ENCODE measurements at regions not wholly inside any gene's neighbourhood (a gene's known extent, or its start where the extent isn't known, plus 50 kb on each side); places are given as distances from the start of the nearest gene placed in this dataset.

DNA sequence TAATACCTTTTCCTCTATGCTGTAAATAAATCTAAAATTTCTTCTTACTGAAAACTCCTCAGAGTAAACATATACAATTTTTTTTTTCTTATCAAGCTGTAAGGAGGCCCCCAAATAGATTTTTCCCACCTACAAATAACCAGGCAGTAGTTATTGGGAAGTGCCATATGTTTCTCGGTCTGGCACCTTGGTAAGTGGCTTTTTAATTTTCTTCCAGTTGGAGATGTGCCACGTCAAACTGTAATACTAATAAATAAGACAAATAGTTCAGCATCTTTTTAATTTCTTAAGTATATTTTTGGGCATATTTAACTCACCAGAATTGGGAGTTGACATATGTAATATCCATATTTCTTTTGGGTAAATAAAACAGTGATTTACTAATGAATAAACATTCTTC lies 346.3 kb downstream of the DIPK2A start:
- Histone ChIP-seq H3K36me3 (replicated peaks in 1 of 2; ENCODE audit: control insufficient read depth in 1 of 2, insufficient read depth in 2 of 2, low read length in 2 of 2) (no peaks in the 10 kb centered on the region), H3K9ac (ENCODE audit: insufficient read depth, low read length, poor library complexity, severe bottlenecking) (no peak overlapping the region), H3K4me2 (replicated peaks; ENCODE audit: extremely low read depth, low read length, poor library complexity, severe bottlenecking) (no peak overlapping the region), H3K27ac (ENCODE audit: low read depth in 1 of 2, low read length in 2 of 2) (no peak overlapping the region), H4K20me1 (ENCODE audit: insufficient read depth, low read length) (no peaks in the 10 kb centered on the region), H3K27me3 (ENCODE audit: control insufficient read depth in 2 of 2, insufficient read depth in 2 of 2, low read length in 2 of 2) (no peaks in the 10 kb centered on the region), H3K79me2 (ENCODE audit: insufficient read depth, low read length) (no peaks in the 10 kb centered on the region), H3K4me3 (replicated peaks in 1 of 3; ENCODE audit: low read depth in 2 of 3, low read length in 3 of 3) (no peak overlapping the region), H3K4me1 (ENCODE audit: control insufficient read depth in 1 of 2, insufficient read depth in 2 of 2, low read length in 2 of 2) (no peaks in the 10 kb centered on the region), H2AFZ (ENCODE audit: insufficient read depth, low read depth, low read length, poor library complexity, severe bottlenecking) (no peak overlapping the region), H3K9me3 (replicated peaks in 1 of 2; ENCODE audit: control insufficient read depth in 1 of 2, insufficient read depth in 1 of 2, low read length in 2 of 2) (peaks cover 0 to 5% of the 10 kb centered on the region in 2 donors)
- TF ChIP-seq, protein P1, sequence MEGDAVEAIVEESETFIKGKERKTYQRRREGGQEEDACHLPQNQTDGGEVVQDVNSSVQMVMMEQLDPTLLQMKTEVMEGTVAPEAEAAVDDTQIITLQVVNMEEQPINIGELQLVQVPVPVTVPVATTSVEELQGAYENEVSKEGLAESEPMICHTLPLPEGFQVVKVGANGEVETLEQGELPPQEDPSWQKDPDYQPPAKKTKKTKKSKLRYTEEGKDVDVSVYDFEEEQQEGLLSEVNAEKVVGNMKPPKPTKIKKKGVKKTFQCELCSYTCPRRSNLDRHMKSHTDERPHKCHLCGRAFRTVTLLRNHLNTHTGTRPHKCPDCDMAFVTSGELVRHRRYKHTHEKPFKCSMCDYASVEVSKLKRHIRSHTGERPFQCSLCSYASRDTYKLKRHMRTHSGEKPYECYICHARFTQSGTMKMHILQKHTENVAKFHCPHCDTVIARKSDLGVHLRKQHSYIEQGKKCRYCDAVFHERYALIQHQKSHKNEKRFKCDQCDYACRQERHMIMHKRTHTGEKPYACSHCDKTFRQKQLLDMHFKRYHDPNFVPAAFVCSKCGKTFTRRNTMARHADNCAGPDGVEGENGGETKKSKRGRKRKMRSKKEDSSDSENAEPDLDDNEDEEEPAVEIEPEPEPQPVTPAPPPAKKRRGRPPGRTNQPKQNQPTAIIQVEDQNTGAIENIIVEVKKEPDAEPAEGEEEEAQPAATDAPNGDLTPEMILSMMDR (IDR thresholded peaks at IDR 0.05): no peak
- H3K27ac Mint-ChIP-seq: no peak overlapping the region
- H3K27me3 Mint-ChIP-seq (ENCODE audit: low read depth in 3 of 3): peaks cover 0 to 2% (median 0%) of the 10 kb centered on the region in 3 donors
- H3K4me3 Mint-ChIP-seq: no peak overlapping the region
- no peak for DNase-seq
- H3K36me3 Mint-ChIP-seq: no peaks in the 10 kb centered on the region
- H3K4me1 Mint-ChIP-seq: no peaks in the 10 kb centered on the region
- no CpG with 5 or more reads among the region's 2 CpGs for WGBS (ENCODE audit: insufficient coverage)
- intact Hi-C loops (cut with micrococcal nuclease): no loop called here
- peaks cover 1 to 12% (median 5%) of the 10 kb centered on the region in 7 donors for H3K9me3 Mint-ChIP-seq

DNA sequence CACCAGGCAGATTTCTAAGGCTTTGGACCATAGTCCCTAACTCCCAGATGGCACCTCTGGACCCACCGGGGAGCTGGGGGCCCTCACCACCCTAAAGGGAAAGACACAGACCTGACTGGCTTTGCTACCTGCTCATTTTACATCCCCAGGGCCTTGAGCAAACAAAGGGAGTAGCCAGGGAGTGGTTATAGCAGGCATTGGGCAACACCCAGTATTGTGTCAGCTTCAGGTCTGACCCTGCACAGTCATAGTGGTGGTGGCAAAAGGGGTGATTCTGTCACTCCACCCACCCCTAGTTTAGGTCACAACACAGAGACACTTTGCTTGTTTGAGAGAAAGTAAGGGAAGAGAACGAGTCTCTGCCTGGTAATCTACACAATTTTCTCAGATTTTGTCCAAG lies 352.5 kb downstream of the DIPK2A start:
- H3K4me1 ChIP-seq (ENCODE audit: control insufficient read depth in 1 of 2, insufficient read depth in 2 of 2, low read length in 2 of 2): peaks cover 12 to 14% of the 10 kb centered on the region in 2 donors
- no peaks in the 10 kb centered on the region for H3K36me3 ChIP-seq (replicated peaks in 1 of 2; ENCODE audit: control insufficient read depth in 1 of 2, insufficient read depth in 2 of 2, low read length in 2 of 2)
- H3K27me3 Mint-ChIP-seq (ENCODE audit: low read depth in 3 of 3): peaks cover 0 to 4% (median 1%) of the 10 kb centered on the region in 3 donors
- TF ChIP-seq, protein P1 (IDR thresholded peaks at IDR 0.05): no peak
- WGBS (ENCODE audit: insufficient coverage): 80% methylated on average over 1 of the region's 2 CpGs
- no peaks in the 10 kb centered on the region for H3K36me3 Mint-ChIP-seq
- H3K27me3 ChIP-seq (ENCODE audit: control insufficient read depth in 2 of 2, insufficient read depth in 2 of 2, low read length in 2 of 2): no peaks in the 10 kb centered on the region
- DNase-seq: peak; percentile 11 to 56 (median 26)
- H3K4me2 ChIP-seq (replicated peaks; ENCODE audit: extremely low read depth, low read length, poor library complexity, severe bottlenecking): no peak overlapping the region
- intact Hi-C loops (cut with micrococcal nuclease): no loop called here
- H4K20me1 ChIP-seq (ENCODE audit: insufficient read depth, low read length): no peaks in the 10 kb centered on the region
- H3K4me1 Mint-ChIP-seq: peaks cover 10% of the 10 kb centered on the region
- H3K79me2 ChIP-seq (ENCODE audit: insufficient read depth, low read length): no peaks in the 10 kb centered on the region
- no peak overlapping the region for H3K4me3 ChIP-seq (replicated peaks in 1 of 3; ENCODE audit: low read depth in 2 of 3, low read length in 3 of 3)
- H3K4me3 Mint-ChIP-seq: peak overlapping the region in 1 of 2 donors; percentile 27
- peaks cover 4 to 21% (median 14%) of the 10 kb centered on the region in 7 donors for H3K9me3 Mint-ChIP-seq
- H3K27ac Mint-ChIP-seq: peak overlapping the region; percentile 0 to 79 (median 64)
- H3K9me3 ChIP-seq (replicated peaks in 1 of 2; ENCODE audit: control insufficient read depth in 1 of 2, insufficient read depth in 1 of 2, low read length in 2 of 2): peaks cover 0 to 8% of the 10 kb centered on the region in 2 donors
- no peak overlapping the region for H2AFZ ChIP-seq (ENCODE audit: insufficient read depth, low read depth, low read length, poor library complexity, severe bottlenecking)
- H3K9ac ChIP-seq (ENCODE audit: insufficient read depth, low read length, poor library complexity, severe bottlenecking): no peak overlapping the region
- H3K27ac ChIP-seq (ENCODE audit: low read depth in 1 of 2, low read length in 2 of 2): peak overlapping the region in 1 of 2 donors; percentile 22

All from CD14-positive monocyte (primary cell).